Endothelial cell of umbilical vein (primary cell): ENCODE measurements at regions not wholly inside any gene's neighbourhood (a gene's known extent, or its start where the extent isn't known, plus 50 kb on each side); places are given as distances from the start of the nearest gene placed in this dataset.

Experiments
- BruUV-seq: library from RNA; stranded (reverse); fragments of 400-500 nt; replicated peaks from 2 replicates; lab custom pipeline; 2021; lab: Mats Ljungman, UMichigan
- CTCF ChIA-PET: fragments of 300-600, 350-600 bp; sonication (Branson Sonifier 250); formaldehyde crosslinking; loops from one replicate; lab custom pipeline; 2021; ENCODE audit warnings: antibody characterized with exemption, inconsistent platforms; lab: Charles Lee
- POLR2A ChIA-PET: fragments of 300-600, 350-600 bp; sonication (Branson Sonifier 250); formaldehyde crosslinking; loops from one replicate; lab custom pipeline; 2021; ENCODE audit warnings: antibody characterized with exemption, inconsistent platforms; lab: Charles Lee
- DNase-seq: peaks from one replicate; pipeline ENCODE4 v3.0.0-alpha.2; 2011; ENCODE audit warnings: low read depth, low spot score
- FAIRE-seq: peaks from 2 replicates; lab custom pipeline; 2011; peaks lifted over from hg19 to GRCh38; lab: Jason Lieb, UNC
- H2AFZ ChIP-seq: 2 replicates; pipeline ENCODE4 v1.6.0; 2012; ENCODE audit warnings: low read depth, low read length, control low read depth, inconsistent platforms
- H3K27ac ChIP-seq: 2 replicates; pipeline ENCODE4 v1.5.1; 2011; ENCODE audit warnings: low read depth, mild to moderate bottlenecking, control low read depth, low read length, moderate library complexity; ENCODE audit not compliant: insufficient read depth
- H3K27me3 ChIP-seq, 2 experiments: 2 replicates each; pipeline versions ENCODE4 v1.6.0 to v1.6.1; 2011; ENCODE audit warnings: low read length in 2 of 2, mixed read lengths in 1 of 2; ENCODE audit not compliant: control insufficient read depth in 2 of 2, insufficient read depth in 2 of 2
- H3K36me3 ChIP-seq, 2 experiments: 2 replicates in 1 of 2; 3 replicates in 1 of 2; pipeline ENCODE4 v1.5.1; 2011; ENCODE audit warnings: low read length in 2 of 2, mild to moderate bottlenecking in 1 of 2, moderate library complexity in 1 of 2; ENCODE audit not compliant: control insufficient read depth in 2 of 2, insufficient read depth in 2 of 2; ENCODE audit errors: extremely low read depth in 1 of 2
- H3K4me1 ChIP-seq: 3 replicates; pipeline ENCODE4 v1.5.1; 2011; ENCODE audit warnings: mild to moderate bottlenecking, low read length; ENCODE audit not compliant: control insufficient read depth, insufficient read depth; ENCODE audit errors: extremely low read depth
- H3K4me2 ChIP-seq: 2 replicates; pipeline ENCODE4 v1.6.1; 2011; ENCODE audit warnings: low read length, control low read depth, mixed read lengths; ENCODE audit not compliant: insufficient read depth
- H3K4me3 ChIP-seq, 3 experiments: fragments of 200-600 bp in 1 of 3; sonication (generic), shearing (Covaris generic) in 1 of 3; replicated peaks in 1 of 3; 2 replicates each; pipeline ENCODE4 v1.5.1; 2011 to 2016; ENCODE audit warnings: control low read depth in 3 of 3, low read length in 3 of 3, mild to moderate bottlenecking in 2 of 3, inconsistent platforms in 1 of 3, low read depth in 1 of 3, moderate library complexity in 1 of 3; ENCODE audit not compliant: insufficient read depth in 1 of 3
- H3K79me2 ChIP-seq: 2 replicates; pipeline ENCODE4 v1.6.0; 2012; ENCODE audit warnings: low read length, inconsistent platforms; ENCODE audit not compliant: control insufficient read depth, insufficient read depth
- H3K9ac ChIP-seq: replicated peaks from 2 replicates; pipeline ENCODE3; 2011; ENCODE audit warnings: low read length, control low read depth; ENCODE audit not compliant: insufficient read depth; ENCODE audit errors: extremely low read depth
- H3K9me1 ChIP-seq: replicated peaks from 3 replicates; pipeline ENCODE4 v1.6.0; 2011; ENCODE audit warnings: mild to moderate bottlenecking, low read length; ENCODE audit not compliant: control insufficient read depth, insufficient read depth; ENCODE audit errors: extremely low read depth
- H3K9me3 ChIP-seq: replicated peaks from 2 replicates; pipeline ENCODE4 v1.5.1; 2012; ENCODE audit warnings: low read length, inconsistent platforms; ENCODE audit not compliant: control insufficient read depth, insufficient read depth
- H4K20me1 ChIP-seq: replicated peaks from 2 replicates; pipeline ENCODE3; 2011; ENCODE audit warnings: mild to moderate bottlenecking, low read length; ENCODE audit not compliant: control insufficient read depth, insufficient read depth; ENCODE audit errors: extremely low read depth
- CTCF ChIP-seq, 2 donors: IDR thresholded peaks; 1 replicate in 1 of 2; 2 replicates in 1 of 2; pipeline ENCODE4 v1.5.1; 2011; ENCODE audit warnings: low read length in 2 of 2, mild to moderate bottlenecking in 2 of 2, moderate library complexity in 2 of 2, control low read depth in 1 of 2, inconsistent platforms in 1 of 2, low read depth in 1 of 2; ENCODE audit not compliant: insufficient read depth in 1 of 2; ENCODE audit errors: extremely low read depth in 1 of 2
- EZH2 ChIP-seq: IDR thresholded peaks from 2 replicates; pipeline ENCODE4 v1.6.1; 2012; ENCODE audit warnings: borderline replicate concordance, low read depth, mild to moderate bottlenecking, moderate library complexity, low read length, inconsistent platforms; ENCODE audit not compliant: severe bottlenecking
- FOS ChIP-seq: IDR thresholded peaks from 2 replicates; pipeline ENCODE4 v1.6.1; 2011; ENCODE audit warnings: mild to moderate bottlenecking, low read length, moderate library complexity, borderline replicate concordance; ENCODE audit not compliant: insufficient read depth
- GATA2 ChIP-seq: IDR thresholded peaks from 2 replicates; pipeline ENCODE4 v1.7.0; 2011; ENCODE audit warnings: low read depth, mild to moderate bottlenecking, moderate library complexity, mixed read lengths, low read length; ENCODE audit not compliant: insufficient read length, insufficient read depth
- JUN ChIP-seq: IDR thresholded peaks from 2 replicates; pipeline ENCODE4 v1.6.1; 2011; ENCODE audit warnings: borderline replicate concordance, low read depth; ENCODE audit not compliant: insufficient read length, insufficient read depth
- MYC ChIP-seq: IDR thresholded peaks from one replicate; pipeline ENCODE4 v1.6.1; 2011; ENCODE audit warnings: mild to moderate bottlenecking, low read depth, low read length
- POLR2A ChIP-seq: IDR thresholded peaks from 2 replicates; pipeline ENCODE4 v1.6.1; 2012; ENCODE audit warnings: low read depth, mild to moderate bottlenecking, control low read depth, low read length
- POLR2AphosphoS5 ChIP-seq: IDR thresholded peaks from 2 replicates; pipeline ENCODE4 v1.6.1; 2012; ENCODE audit warnings: low read depth, mild to moderate bottlenecking, control low read depth, low read length, moderate library complexity; ENCODE audit not compliant: insufficient read depth
- dilution Hi-C: fragments of 300-500 bp; cut with MboI; formaldehyde crosslinking; loops from one replicate; pipeline ENCODE4 v1.15.0; 2019; ENCODE audit warnings: low sequenced_read_pairs; ENCODE audit not compliant: extremely low pct_ligation_motif_present
- intact Hi-C: fragments of 100-400 bp; cut with micrococcal nuclease; formaldehyde crosslinking; loops from one replicate; pipeline ENCODE4 v1.10.0; 2022
- TF ChIP-seq, protein P1 (sequence below): IDR thresholded peaks from 2 replicates; pipeline ENCODE4 v1.6.1; 2011; ENCODE audit not compliant: insufficient read depth, insufficient read length

GRCh38 chr3:150269526-150269925, 138.6 kb upstream of the TSC22D2 start:
- no peaks in the 10 kb centered on the region for H3K9me3 ChIP-seq
- no peak overlapping the region for H3K9ac ChIP-seq
- H4K20me1 ChIP-seq, result no peaks in the 10 kb centered on the region
- no peak for DNase-seq
- H3K79me2 ChIP-seq, result no peaks in the 10 kb centered on the region
- CTCF ChIA-PET, result no interaction called here
- no peaks in the 10 kb centered on the region for H3K4me1 ChIP-seq
- H3K27ac ChIP-seq, result no peak overlapping the region
- POLR2A ChIA-PET, result no interaction called here
- no peaks in the 10 kb centered on the region for H3K36me3 ChIP-seq
- BruUV-seq, result no TSS peak
- no peak overlapping the region for H3K4me2 ChIP-seq
- no peaks in the 10 kb centered on the region for H3K9me1 ChIP-seq
- intact Hi-C loops (no loop called here), dilution Hi-C loops (no loop called here)
- TF ChIP-seq POLR2A (no peak), MYC (no peak), JUN (no peak), CTCF (IDR thresholded peaks at IDR 0.05; ENCODE audit: extremely low read depth in 1 of 2, insufficient read depth in 1 of 2, low read depth in 1 of 2, low read length in 2 of 2) (no peak), GATA2 (no peak), FOS (no peak), POLR2AphosphoS5 (no peak), EZH2 (no peak)
- TF ChIP-seq, protein P1, sequence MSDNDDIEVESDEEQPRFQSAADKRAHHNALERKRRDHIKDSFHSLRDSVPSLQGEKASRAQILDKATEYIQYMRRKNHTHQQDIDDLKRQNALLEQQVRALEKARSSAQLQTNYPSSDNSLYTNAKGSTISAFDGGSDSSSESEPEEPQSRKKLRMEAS, result no peak
- no peak overlapping the region for H2AFZ ChIP-seq
- no peaks in the 10 kb centered on the region for H3K27me3 ChIP-seq
- no peak for FAIRE-seq
- no peak overlapping the region for H3K4me3 ChIP-seq
